GM10248 (cell line): ENCODE measurements at regions not wholly inside any gene's neighbourhood (a gene's known extent, or its start where the extent isn't known, plus 50 kb on each side); places are given as distances from the start of the nearest gene placed in this dataset.

ENCODE experiments used
- CTCF ChIA-PET: fragments of 300-600 bp; sonication (Branson Sonifier 250); formaldehyde crosslinking; extraction: SDS; loops from one replicate; lab custom pipeline; 2021; ENCODE audit warnings: antibody characterized with exemption; lab: Yijun Ruan, JAX
- POLR2A ChIA-PET: fragments of 350-650 bp; sonication (Branson Sonifier 250); formaldehyde crosslinking; extraction: SDS; loops from one replicate; lab custom pipeline; 2020; ENCODE audit warnings: antibody characterized with exemption; lab: Yijun Ruan, JAX
- DNase-seq: peaks from one replicate; pipeline ENCODE4 v3.0.0; 2012; ENCODE audit errors: extremely low spot score
- TF ChIP-seq, protein P1 (sequence below): IDR thresholded peaks from 2 replicates; pipeline ENCODE4 v1.5.1; 2012; ENCODE audit warnings: mild to moderate bottlenecking, low read depth; ENCODE audit errors: extremely low read depth, missing control alignments, control extremely low read depth

DNA sequence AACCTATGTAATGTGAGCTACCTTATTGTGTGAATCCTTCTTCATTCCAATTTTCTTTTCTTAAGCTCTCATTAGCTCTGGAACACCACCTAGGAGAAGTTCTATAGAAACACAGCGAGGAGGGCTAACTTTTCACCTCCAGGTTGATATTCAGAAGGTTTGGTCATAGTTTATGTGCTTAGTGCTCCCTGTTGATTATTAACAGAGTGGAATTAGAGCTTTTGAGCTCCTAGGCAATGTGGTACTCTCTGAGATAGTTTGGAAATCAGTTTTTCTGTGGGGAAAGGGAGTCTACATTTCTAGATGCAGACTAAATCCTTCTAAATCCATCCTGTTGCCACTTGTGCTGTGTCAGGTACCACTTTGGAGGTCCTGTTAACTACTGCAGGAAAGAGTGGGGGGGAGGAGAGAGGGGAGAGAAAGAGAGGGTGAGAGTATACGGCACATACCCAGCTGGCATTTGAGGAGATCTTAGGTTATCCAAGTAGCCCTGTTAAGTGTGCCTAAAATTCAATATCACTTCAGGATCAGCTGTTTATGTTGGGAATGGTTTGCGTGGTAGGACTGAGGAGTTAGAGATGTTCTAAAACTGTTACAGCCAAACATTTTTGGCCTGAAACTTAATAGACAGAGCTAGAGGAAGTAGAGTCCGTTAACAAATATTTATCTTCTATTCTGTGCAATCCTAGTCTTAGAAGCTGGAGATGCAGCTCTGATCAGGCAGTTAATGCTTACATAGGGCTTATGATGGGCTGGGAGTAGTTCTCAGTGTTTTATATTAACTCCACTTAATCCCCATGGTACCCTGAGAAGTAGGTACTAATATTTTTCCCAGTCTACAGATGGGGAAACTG, 117.5 kb upstream of the PROK2 start:
- DNase-seq: no peak
- CTCF ChIA-PET: interaction anchor here (0.8 to 2.3 kb wide), 6 partner anchors 13 to 523 kb away, joined by 3 to 11 read pairs (median 3); no protein-coding TSS in a partner anchor
- POLR2A ChIA-PET: no interaction called here
- TF ChIP-seq, protein P1, sequence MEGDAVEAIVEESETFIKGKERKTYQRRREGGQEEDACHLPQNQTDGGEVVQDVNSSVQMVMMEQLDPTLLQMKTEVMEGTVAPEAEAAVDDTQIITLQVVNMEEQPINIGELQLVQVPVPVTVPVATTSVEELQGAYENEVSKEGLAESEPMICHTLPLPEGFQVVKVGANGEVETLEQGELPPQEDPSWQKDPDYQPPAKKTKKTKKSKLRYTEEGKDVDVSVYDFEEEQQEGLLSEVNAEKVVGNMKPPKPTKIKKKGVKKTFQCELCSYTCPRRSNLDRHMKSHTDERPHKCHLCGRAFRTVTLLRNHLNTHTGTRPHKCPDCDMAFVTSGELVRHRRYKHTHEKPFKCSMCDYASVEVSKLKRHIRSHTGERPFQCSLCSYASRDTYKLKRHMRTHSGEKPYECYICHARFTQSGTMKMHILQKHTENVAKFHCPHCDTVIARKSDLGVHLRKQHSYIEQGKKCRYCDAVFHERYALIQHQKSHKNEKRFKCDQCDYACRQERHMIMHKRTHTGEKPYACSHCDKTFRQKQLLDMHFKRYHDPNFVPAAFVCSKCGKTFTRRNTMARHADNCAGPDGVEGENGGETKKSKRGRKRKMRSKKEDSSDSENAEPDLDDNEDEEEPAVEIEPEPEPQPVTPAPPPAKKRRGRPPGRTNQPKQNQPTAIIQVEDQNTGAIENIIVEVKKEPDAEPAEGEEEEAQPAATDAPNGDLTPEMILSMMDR: no peak

- POLR2A ChIA-PET: no interaction called here
- CTCF ChIA-PET: interaction anchor here (0.8 to 2.3 kb wide), 6 partner anchors 12 to 524 kb away, joined by 3 to 11 read pairs (median 3); no protein-coding TSS in a partner anchor
- TF ChIP-seq, protein P1: no peak
- no peak for DNase-seq
Measured at GRCh38 chr3:71901645-71902044, 116.7 kb upstream of the PROK2 start.

- ChIA-PET CTCF (interaction anchor here (0.9 to 1.2 kb wide), 2 partner anchors 25 to 51 kb away, joined by 3 read pairs; no protein-coding TSS in a partner anchor), POLR2A (no interaction called here)
- DNase-seq: no peak
- TF ChIP-seq, protein P1: no peak
Measured at GRCh38 chr3:71900057-71900456, 115.1 kb upstream of the PROK2 start.

DNA sequence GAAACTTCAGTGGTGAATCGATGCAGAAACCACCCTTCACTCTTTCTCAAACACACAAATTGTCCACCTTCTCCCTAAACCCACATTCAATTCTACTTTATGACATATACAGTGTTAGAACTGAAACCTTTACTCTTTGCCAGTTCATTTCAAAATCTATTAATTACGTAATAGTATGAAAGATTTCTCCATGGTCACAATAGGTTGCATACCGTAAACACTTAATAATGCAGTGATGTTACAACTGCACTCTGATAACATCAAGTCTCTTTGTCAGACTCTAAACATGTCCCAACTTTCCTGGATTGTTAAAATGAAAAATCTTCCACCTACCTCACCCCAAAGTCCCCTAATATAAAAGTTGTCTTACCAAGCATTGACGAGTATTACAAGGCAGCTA, 111.8 kb upstream of the PROK2 start:
- CTCF ChIA-PET: interaction anchor here (0.9 to 2.6 kb wide), 8 partner anchors 9 to 167 kb away, joined by 3 to 11 read pairs (median 4); no protein-coding TSS in a partner anchor
- DNase-seq: no peak
- POLR2A ChIA-PET: no interaction called here
- TF ChIP-seq, protein P1: no peak

GRCh38 chr3:71893702-71894479, 108.9 kb upstream of the PROK2 start:
- ChIA-PET POLR2A (no interaction called here), CTCF (interaction anchor here (0.9 to 1.4 kb wide), 5 partner anchors 15 to 772 kb away, joined by 3 to 4 read pairs (median 4); no protein-coding TSS in a partner anchor)
- TF ChIP-seq, protein P1: no peak
- no peak for DNase-seq

GRCh38 chr3:71893122-71893521, 108.2 kb upstream of the PROK2 start:
- ChIA-PET CTCF (interaction anchor here (1.1 to 1.4 kb wide), 3 partner anchors 14 to 773 kb away, joined by 3 to 4 read pairs (median 3); no protein-coding TSS in a partner anchor), POLR2A (no interaction called here)
- TF ChIP-seq, protein P1: no peak
- no peak for DNase-seq
